ENCODE measurements at regions not wholly inside any gene's neighbourhood (a gene's known extent, or its start where the extent isn't known, plus 50 kb on each side); places are given as distances from the start of the nearest gene placed in this dataset.

GRCh38 chr11:131299598-131300438, 70.6 kb upstream of the NTM start:
- TF ChIP-seq CTCF (conservative IDR thresholded peaks at IDR 0.05 in 1 of 2, IDR thresholded peaks at IDR 0.05 in 1 of 2; ENCODE audit: extremely low read depth in 1 of 2, insufficient read depth in 1 of 2, low read depth in 1 of 2, low read length in 2 of 2): no peak
- TF ChIP-seq EZH2 (IDR thresholded peaks at IDR 0.05; ENCODE audit: borderline replicate concordance, low read length): no peak

All from mammary epithelial cell (primary cell).